Hepatic stellate cell (primary cell): ENCODE measurements at regions not wholly inside any gene's neighbourhood (a gene's known extent, or its start where the extent isn't known, plus 50 kb on each side); places are given as distances from the start of the nearest gene placed in this dataset.
"Not testable (repeated sequence)": the region's sequence is repeated elsewhere in the genome, so short reads cannot be mapped to it uniquely, and the experiment has no call there.

ENCODE experiments used
- DNase-seq: peaks from one replicate; pipeline ENCODE4 v3.0.0; 2011; ENCODE audit warnings: low spot score

GRCh38 chr1:81252471-81253151, 548.1 kb upstream of the ADGRL2 start:
- no peak for DNase-seq

GRCh38 chr1:81250825-81251224, 549.9 kb upstream of the ADGRL2 start:
- not testable (repeated sequence) for DNase-seq

GRCh38 chr1:81245084-81245715, 555.5 kb upstream of the ADGRL2 start:
- DNase-seq, result not testable (repeated sequence)

GRCh38 chr1:81244612-81245011, 556.1 kb upstream of the ADGRL2 start:
- not testable (repeated sequence) for DNase-seq

GRCh38 chr1:81242103-81242502, 558.6 kb upstream of the ADGRL2 start:
- DNase-seq, result no peak

DNA sequence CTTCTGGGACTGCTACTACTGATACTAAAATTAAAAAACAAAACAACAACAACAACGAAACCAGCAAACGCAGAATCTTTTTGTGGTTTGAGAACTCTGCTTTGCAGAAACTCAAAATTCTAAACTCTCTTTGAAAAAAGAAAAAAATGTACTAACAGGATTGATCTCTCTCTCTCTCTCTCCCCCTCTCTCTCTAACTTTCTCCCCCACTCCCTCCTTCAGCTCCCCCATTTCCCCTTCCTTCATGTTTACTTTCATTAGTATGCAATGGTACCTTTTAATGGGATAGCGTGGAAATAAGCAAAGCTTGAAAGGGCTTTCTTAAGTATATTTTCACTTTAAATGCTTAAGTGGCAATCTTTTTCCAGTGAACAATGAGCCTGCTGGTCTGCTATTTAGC, 562.6 kb upstream of the ADGRL2 start:
- no peak for DNase-seq

DNA sequence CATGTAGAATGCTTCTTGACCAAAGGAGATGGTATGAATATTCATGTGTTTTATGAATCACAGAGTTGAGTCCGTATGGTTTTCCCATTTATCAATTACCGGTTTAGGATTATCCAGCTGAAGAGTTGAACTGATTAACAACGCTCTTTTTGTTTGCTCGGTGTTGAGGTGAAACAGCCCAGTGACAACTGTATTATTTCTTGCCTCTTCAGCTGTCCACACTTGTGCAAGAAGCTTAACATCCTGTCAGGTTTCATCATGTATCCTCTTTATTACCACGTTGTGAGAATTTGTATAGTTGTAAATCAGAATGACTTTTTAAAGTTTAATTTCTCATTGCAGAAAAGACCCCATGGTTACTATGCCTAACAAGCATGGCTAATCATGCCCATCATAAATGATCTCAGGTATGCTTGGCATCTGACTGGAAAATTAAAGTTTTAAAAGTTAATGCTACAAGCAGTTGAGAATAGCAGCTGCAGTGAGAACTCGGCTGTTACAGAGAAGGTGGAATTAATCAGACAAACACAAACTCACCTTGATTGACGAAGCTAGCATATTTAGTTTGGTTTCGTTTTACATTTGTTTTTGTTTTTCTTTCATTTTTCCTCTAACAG, 563.2 kb upstream of the ADGRL2 start:
- DNase-seq, result peak; percentile 4

DNA sequence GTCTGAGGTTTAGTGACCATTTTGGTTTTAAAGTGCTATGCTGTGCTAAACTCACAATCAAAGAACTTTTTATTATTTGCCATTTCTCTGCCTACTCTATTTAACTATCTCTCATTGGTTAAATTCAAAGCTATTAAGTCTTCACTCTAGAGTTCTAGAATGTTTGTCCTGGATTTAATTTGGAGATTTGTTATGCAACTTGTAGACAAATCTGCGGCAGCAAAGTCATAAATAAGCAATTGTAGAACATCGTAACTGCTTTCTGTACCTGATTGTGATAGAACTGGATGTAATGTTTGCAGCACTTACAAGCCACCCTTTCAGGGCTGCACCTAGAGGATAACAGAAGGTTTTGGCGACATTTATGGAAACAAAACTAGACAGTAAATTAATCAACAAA, 566.5 kb upstream of the ADGRL2 start:
- no peak for DNase-seq

DNA sequence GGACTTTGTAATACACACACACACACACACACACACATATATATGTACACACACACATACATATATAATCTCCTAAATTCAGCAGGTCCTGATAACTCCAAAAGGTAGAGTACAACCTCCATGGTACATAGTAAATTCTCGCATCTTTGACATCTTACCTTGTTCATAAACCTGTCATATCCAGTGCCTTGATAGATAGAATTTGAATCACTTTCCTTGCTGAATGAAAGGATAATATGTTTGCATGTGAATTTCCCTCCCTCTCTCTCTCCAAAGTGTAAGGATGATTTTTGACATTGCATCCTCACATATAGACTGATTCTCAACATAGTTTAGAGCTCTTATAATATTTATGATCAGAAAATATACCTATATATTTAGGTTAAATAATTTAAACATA, 567.1 kb upstream of the ADGRL2 start:
- DNase-seq, result no peak

DNA sequence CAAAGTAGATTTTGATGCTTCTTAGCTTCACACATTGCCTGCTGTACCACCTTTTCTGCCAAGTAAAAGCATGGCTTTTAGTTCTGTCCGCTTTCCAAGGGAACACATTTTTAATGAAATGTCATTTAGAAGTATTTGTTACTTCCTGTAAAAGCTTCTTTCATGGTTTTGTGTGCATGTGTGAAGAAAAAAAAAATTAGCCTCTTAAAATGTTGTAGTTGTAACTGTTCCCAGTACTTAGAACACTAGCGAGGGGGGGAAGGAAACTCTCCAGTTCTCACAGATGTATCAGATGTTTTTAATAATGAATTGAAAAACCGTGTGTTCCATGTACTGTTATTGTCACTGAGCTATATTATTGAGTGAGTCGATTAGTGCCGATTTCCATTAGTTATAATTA, 568.3 kb upstream of the ADGRL2 start:
- no peak for DNase-seq

DNA sequence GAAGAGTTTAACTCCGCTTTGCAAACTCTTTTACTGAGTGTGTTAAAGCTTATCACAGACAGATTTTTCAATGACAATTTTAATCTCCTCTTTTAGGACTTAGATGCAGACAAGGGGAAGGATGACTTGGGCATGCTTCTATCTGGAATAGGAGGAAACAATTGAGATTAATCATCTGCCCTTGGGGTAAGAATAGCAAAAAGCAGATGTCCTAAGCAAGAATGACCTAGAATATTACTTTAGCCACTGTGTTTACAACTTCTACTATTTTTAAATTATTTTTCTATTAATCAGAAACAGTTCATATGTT, 569.0 kb upstream of the ADGRL2 start:
- DNase-seq, result no peak

DNA sequence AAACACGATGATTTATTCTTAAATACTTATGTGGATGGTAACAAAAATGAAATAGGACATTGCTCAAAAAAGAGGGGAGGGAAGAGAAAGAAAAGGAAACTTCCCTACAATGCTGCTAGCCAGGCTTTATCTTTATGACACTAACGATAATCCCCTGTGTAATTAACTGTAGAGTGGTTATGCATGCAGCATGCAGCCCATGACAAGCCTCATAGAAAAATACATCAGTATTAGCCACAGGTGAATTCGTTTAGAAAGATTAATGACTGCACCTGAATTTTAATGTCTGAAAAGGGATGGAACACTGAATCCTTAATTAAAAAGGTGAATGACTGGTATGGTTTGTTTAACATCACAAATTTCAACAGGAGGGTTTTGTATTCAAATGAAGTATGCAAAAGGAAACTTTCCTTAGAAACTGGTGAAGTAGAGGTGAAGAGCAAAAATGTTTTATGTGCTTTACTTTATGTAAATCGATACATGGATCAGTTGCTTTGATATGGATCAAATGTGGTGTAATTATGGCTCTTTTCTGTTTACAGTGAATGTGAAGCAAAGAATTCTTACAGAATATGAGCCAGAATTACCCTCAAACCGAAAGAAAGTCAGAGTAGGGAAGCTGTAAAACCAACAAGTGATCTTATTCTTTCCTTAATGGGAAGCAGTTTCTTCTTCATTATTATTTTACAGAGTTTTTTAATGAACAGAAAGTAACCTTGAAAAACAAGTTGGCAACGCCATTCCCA, 569.6 kb upstream of the ADGRL2 start:
- DNase-seq, result no peak

DNA sequence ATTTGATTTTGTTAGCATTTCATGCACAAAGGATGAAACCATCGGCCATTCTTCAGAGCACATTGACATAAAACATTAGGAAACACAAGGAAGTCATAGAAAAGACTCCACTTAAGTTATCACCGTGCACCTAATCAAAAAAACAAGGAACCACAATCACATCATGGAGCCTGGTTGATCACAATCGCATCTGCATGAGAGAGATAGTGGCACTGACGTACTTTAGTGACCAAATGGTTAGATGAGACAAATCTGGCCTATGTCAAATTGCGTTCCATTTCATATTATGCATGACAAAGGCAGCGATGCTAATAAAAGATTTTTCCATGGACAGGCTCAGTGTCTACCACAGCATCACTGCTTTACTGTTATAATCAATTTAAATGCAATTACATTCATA, 571.8 kb upstream of the ADGRL2 start:
- no peak for DNase-seq

GRCh38 chr1:81226603-81226928, 574.2 kb upstream of the ADGRL2 start:
- DNase-seq, result no peak

DNA sequence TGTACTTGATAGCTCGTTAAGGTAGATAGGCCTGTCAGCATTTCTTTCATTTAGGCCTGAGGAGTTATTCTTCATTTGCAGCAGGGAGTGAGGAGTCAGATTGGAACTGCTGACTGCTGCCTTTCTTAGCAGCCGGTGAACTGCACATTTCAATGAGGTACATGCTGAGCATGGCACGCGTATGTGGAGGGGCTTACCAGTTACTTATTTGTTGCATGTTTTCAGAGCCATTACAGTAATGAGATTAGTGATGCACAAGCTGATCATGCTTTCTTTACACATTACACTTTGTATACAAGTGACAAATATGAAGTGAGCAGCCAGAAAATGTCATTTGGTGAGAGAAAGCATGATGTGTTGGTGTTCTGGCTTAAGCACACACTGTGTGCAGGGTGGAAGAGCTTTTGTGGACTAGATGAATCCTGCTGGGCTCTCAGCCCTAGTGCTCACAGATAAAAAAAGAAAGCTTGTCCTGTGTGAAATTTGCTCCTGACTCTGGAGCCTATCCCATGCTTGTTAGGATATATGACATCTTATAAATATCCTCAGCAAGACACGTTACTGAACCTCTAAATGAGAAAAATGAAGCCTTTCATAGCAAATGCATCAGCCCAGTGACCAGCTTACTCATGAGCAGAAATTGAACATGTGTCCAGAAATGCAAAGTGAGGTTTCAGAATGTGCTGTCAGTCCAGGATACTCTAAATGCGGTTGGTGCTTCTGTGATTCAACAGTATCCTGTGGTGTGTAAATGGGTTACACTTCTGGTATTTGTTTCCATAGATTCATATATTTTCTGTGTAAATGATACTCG, 574.7 kb upstream of the ADGRL2 start:
- DNase-seq, result no peak

- no peak for DNase-seq
Observed at GRCh38 chr1:81224222-81224621, 576.5 kb upstream of the ADGRL2 start.

GRCh38 chr1:81221564-81221963, 579.2 kb upstream of the ADGRL2 start:
- DNase-seq, result no peak

DNA sequence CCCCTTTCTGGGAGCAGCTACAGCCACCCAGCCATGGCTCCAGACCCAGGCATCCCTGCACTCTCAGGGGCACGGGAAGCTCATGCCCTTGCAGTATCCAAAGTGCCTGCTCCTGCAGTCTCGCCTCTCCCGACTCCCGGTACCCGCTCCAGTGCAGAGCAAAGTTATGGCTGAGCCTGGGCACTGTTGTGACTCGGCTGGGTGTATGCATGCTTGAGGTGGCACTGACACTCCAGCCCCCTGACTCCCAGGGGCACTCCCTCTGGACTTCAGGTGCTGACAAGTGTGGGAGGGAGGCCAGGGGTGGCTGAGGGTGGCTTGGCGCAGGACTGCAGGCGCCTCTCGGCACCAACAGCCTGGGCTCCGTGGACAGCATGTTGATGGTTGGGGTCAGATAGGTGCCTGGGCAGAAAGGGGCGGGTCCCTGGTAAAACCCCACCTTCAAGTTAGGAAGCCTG, 580.1 kb upstream of the ADGRL2 start:
- no peak for DNase-seq

DNA sequence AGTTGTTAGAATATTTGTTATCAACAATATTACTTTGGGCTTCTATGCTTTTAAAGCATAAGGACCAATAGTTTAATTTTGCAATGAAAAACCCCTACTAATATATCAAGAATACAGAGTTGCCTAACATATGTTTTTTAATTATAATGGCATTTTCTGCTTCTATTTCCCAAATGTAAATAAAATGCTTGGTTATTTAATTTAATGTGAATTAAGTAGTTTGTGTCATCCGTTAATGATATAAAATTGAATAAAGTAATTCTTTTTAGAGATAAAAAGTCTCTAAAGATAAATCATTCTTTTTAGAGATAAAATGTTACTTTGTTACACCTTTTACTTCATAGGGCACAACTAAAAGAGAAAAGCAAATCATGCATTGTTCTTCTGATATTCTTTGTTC, 583.7 kb upstream of the ADGRL2 start:
- DNase-seq, result no peak

DNA sequence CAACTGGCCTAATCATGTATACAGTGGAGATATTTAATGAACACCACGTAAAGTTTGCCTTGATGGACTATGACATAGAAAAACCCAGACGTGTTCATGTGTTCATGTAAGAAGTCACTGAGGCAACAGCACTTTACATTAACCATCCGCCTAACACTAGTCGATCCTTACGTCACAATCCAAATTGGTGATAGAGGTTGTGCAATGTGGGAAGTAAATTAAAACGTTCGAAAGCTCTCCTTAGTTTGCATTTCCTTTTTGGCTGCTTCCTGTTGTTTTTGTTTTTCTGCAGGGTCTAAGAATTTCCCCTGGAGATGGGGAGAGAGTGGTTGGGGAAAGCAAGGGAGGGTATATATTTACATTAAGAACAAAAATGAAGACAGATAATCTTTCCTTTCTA, 587.5 kb upstream of the ADGRL2 start:
- no peak for DNase-seq

- no peak for DNase-seq
Observed at GRCh38 chr1:81209461-81209860, 591.3 kb upstream of the ADGRL2 start.

- no peak for DNase-seq
Observed at GRCh38 chr1:81208441-81208840, 592.3 kb upstream of the ADGRL2 start.
